H1 (cell line): ENCODE measurements at regions not wholly inside any gene's neighbourhood (a gene's known extent, or its start where the extent isn't known, plus 50 kb on each side); places are given as distances from the start of the nearest gene placed in this dataset.

Source experiments
- CTCF ChIA-PET: fragments of 300-600 bp; sonication (Branson Sonifier 250); formaldehyde crosslinking; loops from one replicate; lab custom pipeline; 2021; ENCODE audit not compliant: partially characterized antibody; lab: Charles Lee
- POLR2A ChIA-PET: fragments of 300-600 bp; sonication (Branson Sonifier 250); formaldehyde crosslinking; loops from one replicate; lab custom pipeline; 2021; ENCODE audit warnings: inconsistent platforms; ENCODE audit not compliant: partially characterized antibody; lab: Charles Lee
- DNase-seq, 2 experiments: peaks; one replicate each; pipeline versions ENCODE4 v3.0.0 to v3.0.0-alpha.2; 2010 to 2022; ENCODE audit warnings: low spot score in 2 of 2, low read depth in 1 of 2, mixed read lengths in 1 of 2
- FAIRE-seq: peaks from 2 replicates; lab custom pipeline; 2011; peaks lifted over from hg19 to GRCh38; lab: Jason Lieb, UNC
- H2AFZ ChIP-seq: 2 replicates; pipeline ENCODE4 v1.8.1; 2012; ENCODE audit warnings: low read length, inconsistent platforms
- H2AK5ac ChIP-seq: 2 replicates; pipeline ENCODE4 v1.6.1; 2013; ENCODE audit warnings: low read depth, low read length
- H2BK120ac ChIP-seq: replicated peaks from 2 replicates; pipeline ENCODE3; 2013; ENCODE audit warnings: low read depth, low read length, inconsistent platforms
- H2BK12ac ChIP-seq: 2 replicates; pipeline ENCODE4 v1.6.1; 2013; ENCODE audit warnings: low read depth, low read length
- H2BK15ac ChIP-seq: 2 replicates; pipeline ENCODE4 v1.6.1; 2013; ENCODE audit warnings: low read length
- H2BK20ac ChIP-seq: 2 replicates; pipeline ENCODE4 v1.6.1; 2013; ENCODE audit warnings: low read length
- H2BK5ac ChIP-seq: 2 replicates; pipeline ENCODE4 v1.6.1; 2013; ENCODE audit warnings: low read depth, low read length
- H3K14ac ChIP-seq: 2 replicates; pipeline ENCODE4 v1.6.1; 2013; ENCODE audit warnings: inconsistent platforms; ENCODE audit not compliant: insufficient read length
- H3K18ac ChIP-seq: 2 replicates; pipeline ENCODE4 v1.6.1; 2013; ENCODE audit warnings: low read length; ENCODE audit errors: extremely low read depth
- H3K23ac ChIP-seq: 2 replicates; pipeline ENCODE4 v1.6.1; 2013; ENCODE audit warnings: inconsistent platforms; ENCODE audit not compliant: insufficient read length
- H3K23me2 ChIP-seq: 2 replicates; pipeline ENCODE4 v1.6.1; 2013; ENCODE audit warnings: low read depth, low read length
- H3K27ac ChIP-seq: 2 replicates; pipeline ENCODE4 v1.6.1; 2011; ENCODE audit warnings: low read depth, low read length, inconsistent platforms
- H3K27me3 ChIP-seq, 4 experiments: replicated peaks in 1 of 4; 1 replicate in 1 of 4; 2 replicates in 3 of 4; pipeline versions ENCODE4 v1.6.1 to v1.8.1; 2011 to 2013; ENCODE audit warnings: low read length in 3 of 4, mild to moderate bottlenecking in 3 of 4, inconsistent platforms in 2 of 4, mixed read lengths in 2 of 4, moderate library complexity in 1 of 4; ENCODE audit not compliant: control insufficient read depth in 3 of 4, insufficient read depth in 3 of 4; ENCODE audit errors: extremely low read depth in 1 of 4
- H3K36me3 ChIP-seq, 4 experiments: 2 replicates each; pipeline versions ENCODE4 v1.6.1 to v1.8.1; 2011 to 2013; ENCODE audit warnings: mild to moderate bottlenecking in 4 of 4, low read length in 3 of 4, moderate library complexity in 2 of 4, control low read depth in 1 of 4, inconsistent platforms in 1 of 4; ENCODE audit not compliant: insufficient read depth in 4 of 4, control insufficient read depth in 2 of 4
- H3K4ac ChIP-seq: replicated peaks from 2 replicates; pipeline ENCODE3; 2013; ENCODE audit warnings: low read length, low read depth, mixed read lengths, inconsistent platforms; ENCODE audit not compliant: insufficient read length
- H3K4me1 ChIP-seq, 4 experiments: replicated peaks in 1 of 4; 1 replicate in 1 of 4; 2 replicates in 3 of 4; pipeline versions ENCODE4 v1.6.1 to v1.8.1; 2011 to 2013; ENCODE audit warnings: low read length in 3 of 4, inconsistent platforms in 2 of 4, mixed read lengths in 1 of 4; ENCODE audit not compliant: insufficient read depth in 4 of 4, control insufficient read depth in 3 of 4
- H3K4me2 ChIP-seq, 2 experiments: 2 replicates each; pipeline versions ENCODE4 v1.6.1 to v1.8.1; 2011 to 2013; ENCODE audit warnings: low read depth in 2 of 2, low read length in 2 of 2, control low read depth in 1 of 2, inconsistent platforms in 1 of 2, mild to moderate bottlenecking in 1 of 2; ENCODE audit not compliant: insufficient read depth in 1 of 2
- H3K4me3 ChIP-seq, 4 experiments: fragments of 200-600, 300-600 bp in 1 of 4; sonication (generic), shearing (Covaris generic), sonication (Bioruptor Twin) in 1 of 4; 2 replicates each; pipeline versions ENCODE4 v1.5.1 to v1.8.1; 2011 to 2016; ENCODE audit warnings: low read length in 4 of 4, low read depth in 3 of 4, control low read depth in 2 of 4, inconsistent platforms in 2 of 4, mild to moderate bottlenecking in 2 of 4, mixed read lengths in 1 of 4, moderate library complexity in 1 of 4; ENCODE audit not compliant: insufficient read depth in 2 of 4; ENCODE audit errors: extremely low read depth in 1 of 4
- H3K56ac ChIP-seq: replicated peaks from 2 replicates; pipeline ENCODE3; 2013; ENCODE audit warnings: low read depth, mild to moderate bottlenecking, mixed read lengths, low read length, inconsistent platforms; ENCODE audit not compliant: insufficient read length
- H3K79me1 ChIP-seq: 2 replicates; pipeline ENCODE4 v1.6.1; 2013; ENCODE audit warnings: low read depth, low read length, control low read depth
- H3K79me2 ChIP-seq, 2 experiments: 2 replicates each; pipeline versions ENCODE4 v1.6.1 to v1.8.1; 2012 to 2013; ENCODE audit warnings: low read length in 2 of 2, mild to moderate bottlenecking in 2 of 2, inconsistent platforms in 1 of 2; ENCODE audit not compliant: insufficient read depth in 2 of 2, control insufficient read depth in 1 of 2
- H3K9ac ChIP-seq, 4 experiments: replicated peaks in 1 of 4; 1 replicate in 1 of 4; 2 replicates in 3 of 4; pipeline versions ENCODE4 v1.6.1 to v1.8.1; 2011 to 2013; ENCODE audit warnings: low read depth in 3 of 4, low read length in 3 of 4, control low read depth in 2 of 4, mild to moderate bottlenecking in 2 of 4, moderate library complexity in 2 of 4, inconsistent platforms in 1 of 4; ENCODE audit errors: extremely low read depth in 1 of 4
- H3K9me3 ChIP-seq, 2 experiments: 2 replicates each; pipeline versions ENCODE4 v1.6.1 to v1.8.1; 2012 to 2013; ENCODE audit warnings: mild to moderate bottlenecking in 2 of 2, moderate library complexity in 2 of 2, control low read depth in 1 of 2, inconsistent platforms in 1 of 2, low read depth in 1 of 2, low read length in 1 of 2, mixed read lengths in 1 of 2; ENCODE audit not compliant: insufficient read depth in 2 of 2
- H4K20me1 ChIP-seq, 2 experiments: replicated peaks in 1 of 2; 2 replicates each; pipeline versions ENCODE3 to v1.8.1; 2011 to 2013; ENCODE audit warnings: inconsistent platforms in 2 of 2, low read length in 2 of 2, mild to moderate bottlenecking in 1 of 2; ENCODE audit not compliant: insufficient read depth in 2 of 2, control insufficient read depth in 1 of 2
- H4K5ac ChIP-seq: 2 replicates; pipeline ENCODE4 v1.6.1; 2013; ENCODE audit warnings: low read length, low read depth, mixed read lengths, inconsistent platforms; ENCODE audit not compliant: insufficient read length
- H4K8ac ChIP-seq: 2 replicates; pipeline ENCODE4 v1.8.0; 2013; ENCODE audit warnings: mild to moderate bottlenecking, moderate library complexity, low read length, inconsistent platforms; ENCODE audit not compliant: insufficient read depth; ENCODE audit errors: extremely low read depth
- H4K91ac ChIP-seq: replicated peaks from 2 replicates; pipeline ENCODE3; 2013; ENCODE audit warnings: low read length, mixed read lengths, inconsistent platforms; ENCODE audit not compliant: insufficient read length
- CHD1 ChIP-seq: IDR thresholded peaks from 2 replicates; pipeline ENCODE4 v1.6.1; 2012; ENCODE audit warnings: low read depth, low read length, improper control_type of control experiment

- Histone ChIP-seq H3K36me3 (no peaks in the 10 kb centered on the region), H4K5ac (no peak overlapping the region), H3K79me1 (no peaks in the 10 kb centered on the region), H3K4ac (no peak overlapping the region), H2BK120ac (no peak overlapping the region), H3K9ac (no peak overlapping the region), H2BK20ac (no peak overlapping the region), H2AK5ac (no peak overlapping the region), H3K27ac (no peak overlapping the region), H4K91ac (no peak overlapping the region), H3K9me3 (no peaks in the 10 kb centered on the region), H3K23ac (no peak overlapping the region), H3K18ac (no peak overlapping the region), H3K23me2 (no peaks in the 10 kb centered on the region), H3K4me1 (no peaks in the 10 kb centered on the region), H4K8ac (no peak overlapping the region), H3K56ac (no peak overlapping the region), H3K27me3 (no peaks in the 10 kb centered on the region), H2BK5ac (no peak overlapping the region), H3K79me2 (no peaks in the 10 kb centered on the region), H4K20me1 (no peaks in the 10 kb centered on the region), H2BK12ac (no peak overlapping the region), H3K14ac (no peak overlapping the region), H2BK15ac (no peak overlapping the region), H3K4me3 (no peak overlapping the region), H2AFZ (no peak overlapping the region), H3K4me2 (no peak overlapping the region)
- DNase-seq (no peak), FAIRE-seq (no peak)
- CTCF ChIA-PET: no interaction called here
- no peak for TF ChIP-seq CHD1
- POLR2A ChIA-PET: no interaction called here
Measured at GRCh38 chr14:87640553-87640952, 352.4 kb downstream of the GALC start.
